ENCODE measurements at regions not wholly inside any gene's neighbourhood (a gene's known extent, or its start where the extent isn't known, plus 50 kb on each side); places are given as distances from the start of the nearest gene placed in this dataset.

- no peak for TF ChIP-seq ZNF274 (IDR thresholded peaks at IDR 0.05; ENCODE audit: borderline replicate concordance, extremely low read depth, low read length)
These were observed 463.4 kb upstream of the PROK2 start (continued) for GRCh38 chr3:72248389-72248761.

Data from H1 (cell line).